ENCODE measurements at regions not wholly inside any gene's neighbourhood (a gene's known extent, or its start where the extent isn't known, plus 50 kb on each side); places are given as distances from the start of the nearest gene placed in this dataset.
"Not testable (repeated sequence)": the region's sequence is repeated elsewhere in the genome, so short reads cannot be mapped to it uniquely, and the experiment has no call there.

DNA sequence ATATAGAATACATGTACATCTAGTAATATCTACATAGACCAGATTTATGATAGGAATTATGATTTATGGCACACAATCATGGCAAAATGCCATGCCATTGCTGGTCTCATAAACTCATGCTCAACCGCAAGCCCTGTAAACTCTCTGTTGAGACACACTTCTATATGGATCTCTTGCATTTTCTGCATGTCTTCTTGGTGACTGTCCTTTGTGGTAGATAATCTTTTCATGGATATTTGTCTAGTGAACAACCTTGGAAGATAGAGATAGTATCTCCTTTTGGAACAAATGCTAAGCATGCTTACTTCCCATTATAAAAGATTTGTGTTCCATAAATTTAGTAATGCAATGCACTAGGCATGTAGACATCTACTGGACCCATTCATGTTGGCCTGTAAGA is 328.0 kb downstream of the NAF1 start:
- H3K4me3 Mint-ChIP-seq, result no peak overlapping the region
- no peaks in the 10 kb centered on the region for H3K36me3 Mint-ChIP-seq
- no peak overlapping the region for H3K4me3 ChIP-seq (ENCODE audit: low read depth, low read length)
- no peak overlapping the region for H3K27ac Mint-ChIP-seq
- H3K36me3 ChIP-seq (ENCODE audit: control insufficient read depth, insufficient read depth, low read length), result no peaks in the 10 kb centered on the region
- no peaks in the 10 kb centered on the region for H3K27me3 Mint-ChIP-seq
- DNase-seq (no peak), ATAC-seq (ENCODE audit: low read depth in 2 of 2) (no peak)
- H3K9me3 Mint-ChIP-seq, result peaks cover 0 to 6% (median 3%) of the 10 kb centered on the region in 7 donors
- H3K27me3 ChIP-seq (ENCODE audit: control insufficient read depth, insufficient read depth, low read length), result no peaks in the 10 kb centered on the region
- H3K9me3 ChIP-seq (ENCODE audit: control insufficient read depth in 2 of 2, low read length in 2 of 2), result no peaks in the 10 kb centered on the region
- H3K4me1 Mint-ChIP-seq, result no peaks in the 10 kb centered on the region
- H3K27ac ChIP-seq (ENCODE audit: insufficient read depth, low read length, poor library complexity, severe bottlenecking), result no peak overlapping the region
- no peaks in the 10 kb centered on the region for H3K4me1 ChIP-seq (ENCODE audit: control insufficient read depth, insufficient read depth, low read length, poor library complexity, severe bottlenecking)

DNA sequence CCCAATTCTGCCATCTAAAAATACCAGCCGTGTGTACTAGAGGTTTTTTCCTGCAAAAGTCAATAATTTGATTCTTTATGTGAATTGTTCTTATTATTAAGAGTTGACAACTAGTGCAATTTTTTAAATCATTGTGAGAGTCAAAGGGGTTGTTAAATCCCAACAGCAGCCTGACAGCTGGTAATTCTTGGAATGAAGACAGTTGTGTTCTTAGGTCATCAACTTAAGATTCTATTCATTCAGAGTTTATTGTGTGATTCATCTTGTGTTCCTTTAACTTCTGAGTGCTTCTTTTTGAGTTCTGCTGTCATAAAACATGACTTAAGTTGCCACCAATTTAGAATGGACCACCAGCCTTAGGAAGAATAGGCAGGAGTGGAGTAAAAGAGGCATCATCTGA is 329.0 kb downstream of the NAF1 start:
- DNase-seq (no peak), ATAC-seq (ENCODE audit: low read depth in 2 of 2) (no peak)
- no peaks in the 10 kb centered on the region for H3K36me3 ChIP-seq (ENCODE audit: control insufficient read depth, insufficient read depth, low read length)
- H3K4me1 ChIP-seq (ENCODE audit: control insufficient read depth, insufficient read depth, low read length, poor library complexity, severe bottlenecking), result no peaks in the 10 kb centered on the region
- H3K36me3 Mint-ChIP-seq, result no peaks in the 10 kb centered on the region
- H3K27ac ChIP-seq (ENCODE audit: insufficient read depth, low read length, poor library complexity, severe bottlenecking), result no peak overlapping the region
- peaks cover 0 to 6% (median 4%) of the 10 kb centered on the region in 7 donors for H3K9me3 Mint-ChIP-seq
- H3K4me3 Mint-ChIP-seq, result no peak overlapping the region
- no peaks in the 10 kb centered on the region for H3K27me3 ChIP-seq (ENCODE audit: control insufficient read depth, insufficient read depth, low read length)
- no peaks in the 10 kb centered on the region for H3K9me3 ChIP-seq (ENCODE audit: control insufficient read depth in 2 of 2, low read length in 2 of 2)
- H3K4me3 ChIP-seq (ENCODE audit: low read depth, low read length), result no peak overlapping the region
- no peaks in the 10 kb centered on the region for H3K27me3 Mint-ChIP-seq
- H3K4me1 Mint-ChIP-seq, result no peaks in the 10 kb centered on the region
- H3K27ac Mint-ChIP-seq, result no peak overlapping the region

DNA sequence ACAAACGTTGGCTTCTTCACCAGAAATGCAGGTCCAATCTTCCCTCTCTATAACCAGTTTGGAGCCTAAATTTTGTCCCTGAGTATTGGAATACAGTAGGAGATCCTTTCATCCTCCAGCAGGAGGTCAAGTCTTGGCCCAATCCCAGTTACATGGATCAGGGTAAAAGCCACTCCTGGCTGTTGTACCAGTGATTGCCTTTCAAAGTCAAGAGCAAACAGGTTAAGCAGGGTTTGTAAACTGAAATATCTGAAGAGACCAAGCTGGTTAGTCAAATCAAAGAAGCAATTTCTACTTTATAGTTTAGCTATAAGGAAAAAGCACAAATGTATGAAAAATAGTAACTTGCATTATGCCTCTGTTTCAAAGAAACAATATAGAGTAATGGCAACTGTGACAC is 329.4 kb downstream of the NAF1 start:
- H3K4me3 ChIP-seq (ENCODE audit: low read depth, low read length), result no peak overlapping the region
- H3K36me3 ChIP-seq (ENCODE audit: control insufficient read depth, insufficient read depth, low read length), result no peaks in the 10 kb centered on the region
- no peaks in the 10 kb centered on the region for H3K36me3 Mint-ChIP-seq
- H3K4me3 Mint-ChIP-seq, result no peak overlapping the region
- H3K27ac ChIP-seq (ENCODE audit: insufficient read depth, low read length, poor library complexity, severe bottlenecking), result no peak overlapping the region
- ATAC-seq (ENCODE audit: low read depth in 2 of 2) (no peak), DNase-seq (no peak)
- H3K4me1 ChIP-seq (ENCODE audit: control insufficient read depth, insufficient read depth, low read length, poor library complexity, severe bottlenecking), result no peaks in the 10 kb centered on the region
- H3K27ac Mint-ChIP-seq, result no peak overlapping the region
- no peaks in the 10 kb centered on the region for H3K4me1 Mint-ChIP-seq
- H3K27me3 Mint-ChIP-seq, result no peaks in the 10 kb centered on the region
- H3K27me3 ChIP-seq (ENCODE audit: control insufficient read depth, insufficient read depth, low read length), result no peaks in the 10 kb centered on the region
- H3K9me3 Mint-ChIP-seq, result peaks cover 0 to 6% (median 4%) of the 10 kb centered on the region in 7 donors
- H3K9me3 ChIP-seq (ENCODE audit: control insufficient read depth in 2 of 2, low read length in 2 of 2), result no peaks in the 10 kb centered on the region

DNA sequence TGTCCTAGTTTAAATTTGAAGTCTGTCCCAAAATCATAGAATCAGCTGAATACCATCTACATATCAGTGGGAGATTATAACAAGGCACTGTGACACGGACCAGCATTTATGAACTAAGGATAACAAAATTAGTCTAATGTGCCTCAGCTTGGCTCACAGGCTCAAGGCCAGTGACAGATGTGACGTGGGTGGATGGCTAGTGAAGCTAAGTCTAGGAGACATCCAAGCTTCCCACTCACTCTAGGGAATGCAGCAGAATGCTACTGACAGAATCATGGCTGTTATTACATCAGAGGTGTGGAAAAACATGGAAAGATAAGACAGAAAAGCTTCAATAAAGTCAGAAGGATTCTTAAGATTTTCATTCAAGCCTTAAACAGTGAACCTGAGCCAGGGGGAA is 329.9 kb downstream of the NAF1 start:
- Mint-ChIP-seq H3K27ac (no peak overlapping the region), H3K4me3 (no peak overlapping the region), H3K9me3 (peaks cover 0 to 6% (median 4%) of the 10 kb centered on the region in 7 donors), H3K4me1 (no peaks in the 10 kb centered on the region), H3K36me3 (no peaks in the 10 kb centered on the region), H3K27me3 (no peaks in the 10 kb centered on the region)
- H3K27me3 ChIP-seq (ENCODE audit: control insufficient read depth, insufficient read depth, low read length), result no peaks in the 10 kb centered on the region
- no peak overlapping the region for H3K4me3 ChIP-seq (ENCODE audit: low read depth, low read length)
- H3K4me1 ChIP-seq (ENCODE audit: control insufficient read depth, insufficient read depth, low read length, poor library complexity, severe bottlenecking), result no peaks in the 10 kb centered on the region
- H3K36me3 ChIP-seq (ENCODE audit: control insufficient read depth, insufficient read depth, low read length), result no peaks in the 10 kb centered on the region
- ATAC-seq (ENCODE audit: low read depth in 2 of 2) (no peak), DNase-seq (no peak)
- no peak overlapping the region for H3K27ac ChIP-seq (ENCODE audit: insufficient read depth, low read length, poor library complexity, severe bottlenecking)
- H3K9me3 ChIP-seq (ENCODE audit: control insufficient read depth in 2 of 2, low read length in 2 of 2), result no peaks in the 10 kb centered on the region

DNA sequence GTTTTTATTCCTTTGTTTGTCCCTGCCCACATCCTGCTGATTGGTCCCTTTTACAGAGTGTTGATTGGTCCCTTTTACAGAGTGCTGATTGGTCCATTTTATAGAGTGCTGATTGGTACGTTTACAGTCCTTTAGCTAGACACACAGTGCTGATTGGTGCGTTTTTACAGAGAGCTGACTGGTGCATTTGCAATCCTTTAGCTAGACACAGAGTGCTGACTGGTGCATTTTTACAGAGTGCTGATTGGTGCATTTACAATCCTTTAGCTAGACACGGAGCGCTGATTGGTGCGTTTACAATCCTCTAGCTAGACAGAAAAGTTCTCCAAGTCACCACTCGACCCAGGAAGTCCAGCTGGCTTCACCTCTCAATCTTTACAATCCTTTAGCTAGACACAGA is 330.4 kb downstream of the NAF1 start:
- H3K36me3 Mint-ChIP-seq; H3K4me1 ChIP-seq (ENCODE audit: control insufficient read depth, insufficient read depth, low read length, poor library complexity, severe bottlenecking); H3K27ac Mint-ChIP-seq; H3K4me3 ChIP-seq (ENCODE audit: low read depth, low read length); ATAC-seq (ENCODE audit: low read depth in 2 of 2); H3K4me1 Mint-ChIP-seq; H3K9me3 Mint-ChIP-seq; H3K9me3 ChIP-seq (ENCODE audit: control insufficient read depth in 2 of 2, low read length in 2 of 2); DNase-seq; H3K4me3 Mint-ChIP-seq; H3K36me3 ChIP-seq (ENCODE audit: control insufficient read depth, insufficient read depth, low read length); H3K27ac ChIP-seq (ENCODE audit: insufficient read depth, low read length, poor library complexity, severe bottlenecking); H3K27me3 Mint-ChIP-seq; H3K27me3 ChIP-seq (ENCODE audit: control insufficient read depth, insufficient read depth, low read length): not testable (repeated sequence)

- Mint-ChIP-seq H3K36me3 (no peaks in the 10 kb centered on the region), H3K4me1 (no peaks in the 10 kb centered on the region), H3K4me3 (no peak overlapping the region), H3K27ac (no peak overlapping the region), H3K9me3 (peaks cover 0 to 7% (median 0%) of the 10 kb centered on the region in 7 donors), H3K27me3 (no peaks in the 10 kb centered on the region)
- Histone ChIP-seq H3K4me1 (ENCODE audit: control insufficient read depth, insufficient read depth, low read length, poor library complexity, severe bottlenecking) (no peaks in the 10 kb centered on the region), H3K4me3 (ENCODE audit: low read depth, low read length) (no peak overlapping the region), H3K27me3 (ENCODE audit: control insufficient read depth, insufficient read depth, low read length) (no peaks in the 10 kb centered on the region), H3K36me3 (ENCODE audit: control insufficient read depth, insufficient read depth, low read length) (no peaks in the 10 kb centered on the region), H3K27ac (ENCODE audit: insufficient read depth, low read length, poor library complexity, severe bottlenecking) (no peak overlapping the region), H3K9me3 (ENCODE audit: control insufficient read depth in 2 of 2, low read length in 2 of 2) (no peaks in the 10 kb centered on the region)
- ATAC-seq (ENCODE audit: low read depth in 2 of 2) (no peak), DNase-seq (no peak)
These were observed 335.8 kb downstream of the NAF1 start for GRCh38 chr4:162830899-162831298.

DNA sequence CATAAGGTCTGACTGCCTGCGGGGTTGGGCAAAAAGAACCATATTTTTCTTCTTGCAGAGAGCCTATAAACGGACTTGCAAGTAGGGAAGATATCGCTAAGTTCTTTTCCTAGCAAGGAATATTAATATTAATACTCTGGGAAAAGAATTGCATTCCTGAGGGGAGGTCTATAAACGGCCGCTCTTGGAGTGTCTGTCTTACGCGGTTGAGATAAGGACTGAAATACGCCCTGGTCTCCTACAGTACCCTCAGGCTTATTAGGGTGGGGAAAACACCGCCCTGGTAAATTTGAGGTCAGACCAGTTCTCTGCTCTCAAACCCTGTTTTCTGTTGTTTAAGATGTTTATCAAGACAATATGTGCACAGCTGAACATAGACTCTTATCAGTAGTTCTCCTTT is 349.3 kb downstream of the NAF1 start:
- not testable (repeated sequence) for H3K36me3 ChIP-seq (ENCODE audit: control insufficient read depth, insufficient read depth, low read length); H3K9me3 ChIP-seq (ENCODE audit: control insufficient read depth in 2 of 2, low read length in 2 of 2); H3K4me1 Mint-ChIP-seq; H3K4me3 Mint-ChIP-seq; H3K27ac Mint-ChIP-seq; H3K27me3 ChIP-seq (ENCODE audit: control insufficient read depth, insufficient read depth, low read length); H3K27ac ChIP-seq (ENCODE audit: insufficient read depth, low read length, poor library complexity, severe bottlenecking); DNase-seq; H3K4me1 ChIP-seq (ENCODE audit: control insufficient read depth, insufficient read depth, low read length, poor library complexity, severe bottlenecking); H3K27me3 Mint-ChIP-seq; ATAC-seq (ENCODE audit: low read depth in 2 of 2); H3K4me3 ChIP-seq (ENCODE audit: low read depth, low read length); H3K36me3 Mint-ChIP-seq
- peaks cover 0 to 24% (median 4%) of the 10 kb centered on the region in 7 donors for H3K9me3 Mint-ChIP-seq

DNA sequence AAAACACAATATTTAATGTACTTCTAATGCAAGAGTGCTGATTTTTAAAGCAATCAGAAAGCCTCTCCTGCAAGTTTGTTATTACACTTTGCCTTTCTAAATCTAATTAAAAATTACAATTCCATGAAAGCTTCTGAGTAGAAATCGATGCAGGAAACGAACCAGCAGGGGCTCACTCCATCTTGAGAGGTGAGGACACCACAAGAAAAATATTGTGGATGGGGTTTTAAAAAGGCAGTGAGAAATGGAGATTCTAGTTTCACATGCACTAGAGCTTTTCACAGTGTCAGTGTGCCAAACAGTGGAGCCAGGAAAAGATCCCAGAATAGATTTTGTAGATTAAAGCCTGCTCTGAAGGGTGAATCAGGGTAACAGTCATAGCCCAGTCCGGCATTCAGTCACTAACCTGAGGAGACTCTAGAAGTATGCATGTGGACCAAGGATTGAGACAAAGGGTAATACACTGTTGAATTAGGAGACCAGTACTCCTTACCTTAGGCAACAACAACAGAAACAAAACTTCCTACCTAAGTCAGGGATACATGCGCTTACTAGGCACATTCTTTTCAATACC is 362.3 kb downstream of the NAF1 start:
- H3K4me1 ChIP-seq (ENCODE audit: control insufficient read depth, insufficient read depth, low read length, poor library complexity, severe bottlenecking), result no peaks in the 10 kb centered on the region
- ATAC-seq (ENCODE audit: low read depth in 2 of 2) (no peak), DNase-seq (no peak)
- Mint-ChIP-seq H3K36me3 (no peaks in the 10 kb centered on the region), H3K27ac (no peak overlapping the region), H3K4me3 (no peak overlapping the region), H3K9me3 (peaks cover 0 to 6% (median 3%) of the 10 kb centered on the region in 7 donors), H3K27me3 (no peaks in the 10 kb centered on the region), H3K4me1 (no peaks in the 10 kb centered on the region)
- no peaks in the 10 kb centered on the region for H3K27me3 ChIP-seq (ENCODE audit: control insufficient read depth, insufficient read depth, low read length)
- no peaks in the 10 kb centered on the region for H3K36me3 ChIP-seq (ENCODE audit: control insufficient read depth, insufficient read depth, low read length)
- no peak overlapping the region for H3K4me3 ChIP-seq (ENCODE audit: low read depth, low read length)
- H3K9me3 ChIP-seq (ENCODE audit: control insufficient read depth in 2 of 2, low read length in 2 of 2), result no peaks in the 10 kb centered on the region
- H3K27ac ChIP-seq (ENCODE audit: insufficient read depth, low read length, poor library complexity, severe bottlenecking), result no peak overlapping the region
